A673 (cell line): ENCODE measurements at regions not wholly inside any gene's neighbourhood (a gene's known extent, or its start where the extent isn't known, plus 50 kb on each side); places are given as distances from the start of the nearest gene placed in this dataset.

Source experiments
- EZH2 ChIP-seq: fragments of 200-600 bp; sonication (generic); IDR thresholded peaks from 2 replicates; pipeline ENCODE4 v1.6.1; 2017; ENCODE audit warnings: borderline replicate concordance, low read depth, mild to moderate bottlenecking, mixed read lengths, antibody characterized with exemption, low read length; ENCODE audit not compliant: poor library complexity, severe bottlenecking
- TF ChIP-seq, protein P1 (sequence below): fragments of 300-800, 200-600 bp; sonication (generic); conservative IDR thresholded peaks from 2 replicates; pipeline ENCODE4 v1.5.1; 2017; ENCODE audit warnings: low read depth, mild to moderate bottlenecking, antibody characterized with exemption, low read length, moderate library complexity, mixed read lengths

DNA sequence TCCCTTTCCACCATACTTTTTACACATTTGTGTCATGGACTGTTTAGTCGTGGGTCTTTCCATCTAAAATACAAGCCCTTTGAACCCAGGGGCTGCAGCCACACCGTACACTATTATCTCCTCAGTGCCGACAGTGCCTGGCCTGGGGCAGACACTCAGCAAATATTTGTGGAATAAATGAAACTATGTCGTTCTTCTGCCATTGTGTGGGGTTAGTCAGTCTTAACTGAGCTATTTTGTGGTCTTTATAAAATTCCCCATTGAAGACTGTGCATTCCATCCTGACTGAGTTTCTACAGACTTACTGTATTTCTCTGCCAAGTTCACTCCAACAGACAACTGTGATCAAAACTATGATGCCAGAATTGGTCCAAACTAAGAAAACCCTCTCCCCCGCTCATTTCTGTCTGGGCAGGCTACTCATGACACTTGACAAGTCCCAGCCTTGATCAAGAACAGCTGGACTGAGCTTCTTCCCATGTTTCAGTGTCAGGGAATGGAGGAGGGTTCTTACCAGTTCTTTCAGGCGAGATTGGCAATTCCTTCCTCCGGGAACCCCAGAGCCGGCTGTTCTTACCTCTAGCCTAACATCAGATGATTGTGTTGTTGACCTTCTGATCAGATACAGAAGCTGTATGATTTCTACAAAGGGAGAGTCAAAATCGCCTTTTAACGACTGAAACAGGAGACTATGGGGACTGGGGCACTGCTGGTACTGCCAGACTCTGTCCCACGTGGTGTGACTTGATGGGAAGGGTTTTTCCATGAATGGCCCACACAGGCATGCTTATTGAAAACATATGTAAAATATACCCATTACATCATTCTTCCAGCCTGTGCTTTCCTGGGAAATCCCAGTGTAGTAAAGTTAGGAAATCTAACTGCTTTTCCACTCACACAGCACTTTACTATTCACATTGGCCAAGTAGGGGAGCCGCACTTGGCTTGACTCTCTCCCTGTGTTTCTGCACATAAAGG lies 77.4 kb upstream of the NPAS2 start:
- TF ChIP-seq, protein P1, sequence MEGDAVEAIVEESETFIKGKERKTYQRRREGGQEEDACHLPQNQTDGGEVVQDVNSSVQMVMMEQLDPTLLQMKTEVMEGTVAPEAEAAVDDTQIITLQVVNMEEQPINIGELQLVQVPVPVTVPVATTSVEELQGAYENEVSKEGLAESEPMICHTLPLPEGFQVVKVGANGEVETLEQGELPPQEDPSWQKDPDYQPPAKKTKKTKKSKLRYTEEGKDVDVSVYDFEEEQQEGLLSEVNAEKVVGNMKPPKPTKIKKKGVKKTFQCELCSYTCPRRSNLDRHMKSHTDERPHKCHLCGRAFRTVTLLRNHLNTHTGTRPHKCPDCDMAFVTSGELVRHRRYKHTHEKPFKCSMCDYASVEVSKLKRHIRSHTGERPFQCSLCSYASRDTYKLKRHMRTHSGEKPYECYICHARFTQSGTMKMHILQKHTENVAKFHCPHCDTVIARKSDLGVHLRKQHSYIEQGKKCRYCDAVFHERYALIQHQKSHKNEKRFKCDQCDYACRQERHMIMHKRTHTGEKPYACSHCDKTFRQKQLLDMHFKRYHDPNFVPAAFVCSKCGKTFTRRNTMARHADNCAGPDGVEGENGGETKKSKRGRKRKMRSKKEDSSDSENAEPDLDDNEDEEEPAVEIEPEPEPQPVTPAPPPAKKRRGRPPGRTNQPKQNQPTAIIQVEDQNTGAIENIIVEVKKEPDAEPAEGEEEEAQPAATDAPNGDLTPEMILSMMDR, result no peak
- no peak for TF ChIP-seq EZH2
